ENCODE measurements at regions not wholly inside any gene's neighbourhood (a gene's known extent, or its start where the extent isn't known, plus 50 kb on each side); places are given as distances from the start of the nearest gene placed in this dataset.

DNA sequence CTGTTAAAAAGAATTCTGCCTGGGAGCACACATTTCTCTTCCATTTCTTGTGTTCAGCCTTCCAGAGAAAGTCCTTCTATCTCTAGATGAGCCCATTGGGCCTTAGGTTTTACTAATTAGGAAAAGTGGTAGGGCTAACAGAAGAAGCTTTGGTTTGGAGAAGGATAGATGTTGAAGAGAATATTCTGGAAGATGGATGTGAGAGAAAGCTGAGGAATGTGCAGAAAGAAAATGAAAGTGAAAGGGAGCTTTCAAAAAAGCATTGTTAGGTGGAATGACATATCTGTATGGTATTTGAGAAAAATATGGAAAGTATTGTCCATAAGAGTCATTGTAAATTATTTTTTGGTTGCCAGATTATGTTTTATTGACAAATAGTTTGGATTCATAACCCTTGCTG is 474.8 kb upstream of the SLIT2 start:
- TF ChIP-seq, protein P1, sequence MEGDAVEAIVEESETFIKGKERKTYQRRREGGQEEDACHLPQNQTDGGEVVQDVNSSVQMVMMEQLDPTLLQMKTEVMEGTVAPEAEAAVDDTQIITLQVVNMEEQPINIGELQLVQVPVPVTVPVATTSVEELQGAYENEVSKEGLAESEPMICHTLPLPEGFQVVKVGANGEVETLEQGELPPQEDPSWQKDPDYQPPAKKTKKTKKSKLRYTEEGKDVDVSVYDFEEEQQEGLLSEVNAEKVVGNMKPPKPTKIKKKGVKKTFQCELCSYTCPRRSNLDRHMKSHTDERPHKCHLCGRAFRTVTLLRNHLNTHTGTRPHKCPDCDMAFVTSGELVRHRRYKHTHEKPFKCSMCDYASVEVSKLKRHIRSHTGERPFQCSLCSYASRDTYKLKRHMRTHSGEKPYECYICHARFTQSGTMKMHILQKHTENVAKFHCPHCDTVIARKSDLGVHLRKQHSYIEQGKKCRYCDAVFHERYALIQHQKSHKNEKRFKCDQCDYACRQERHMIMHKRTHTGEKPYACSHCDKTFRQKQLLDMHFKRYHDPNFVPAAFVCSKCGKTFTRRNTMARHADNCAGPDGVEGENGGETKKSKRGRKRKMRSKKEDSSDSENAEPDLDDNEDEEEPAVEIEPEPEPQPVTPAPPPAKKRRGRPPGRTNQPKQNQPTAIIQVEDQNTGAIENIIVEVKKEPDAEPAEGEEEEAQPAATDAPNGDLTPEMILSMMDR (conservative IDR thresholded peaks at IDR 0.05 in 1 of 2, IDR thresholded peaks at IDR 0.05 in 1 of 2; ENCODE audit: extremely low read depth in 1 of 2, insufficient read depth in 1 of 2, low read depth in 1 of 2, low read length in 2 of 2) = no peak
- TF ChIP-seq EZH2 (IDR thresholded peaks at IDR 0.05; ENCODE audit: borderline replicate concordance, low read length) = no peak
